SJCRH30 (cell line): ENCODE measurements at regions not wholly inside any gene's neighbourhood (a gene's known extent, or its start where the extent isn't known, plus 50 kb on each side); places are given as distances from the start of the nearest gene placed in this dataset.

Experiments used
- DNase-seq, 2 experiments: peaks; one replicate each; pipeline ENCODE4 v3.0.0-alpha.2; 2015 to 2020
- H3K27ac ChIP-seq: fragments of 250-450 bp; sonication (Bioruptor Pico); 2 replicates; pipeline ENCODE4 v1.5.1; 2020; ENCODE audit warnings: mild to moderate bottlenecking, moderate library complexity
- H3K27me3 ChIP-seq: fragments of 250-450 bp; sonication (Bioruptor Pico); 2 replicates; pipeline ENCODE4 v1.5.1; 2020; ENCODE audit warnings: mild to moderate bottlenecking, moderate library complexity
- H3K36me3 ChIP-seq: fragments of 250-450 bp; sonication (Bioruptor Pico); 2 replicates; pipeline ENCODE4 v1.5.1; 2020; ENCODE audit warnings: mild to moderate bottlenecking, moderate library complexity
- H3K4me1 ChIP-seq: fragments of 250-450 bp; sonication (Bioruptor Pico); 2 replicates; pipeline ENCODE4 v1.5.1; 2020; ENCODE audit warnings: mild to moderate bottlenecking, moderate library complexity
- H3K4me3 ChIP-seq: fragments of 250-450 bp; sonication (Bioruptor Pico); 2 replicates; pipeline ENCODE4 v1.5.1; 2020; ENCODE audit warnings: mild to moderate bottlenecking, moderate library complexity
- H3K9me3 ChIP-seq: fragments of 250-450 bp; sonication (Bioruptor Pico); replicated peaks from 2 replicates; pipeline ENCODE4 v1.5.1; 2020; ENCODE audit warnings: mild to moderate bottlenecking, moderate library complexity

GRCh38 chr12:113642672-113643071, 171.0 kb upstream of the LHX5 start:
- no peak overlapping the region for H3K27ac ChIP-seq
- peaks cover 4% of the 10 kb centered on the region; the same call in 1 of the 2 replicates for H3K27me3 ChIP-seq
- DNase-seq: no peak
- no peaks in the 10 kb centered on the region for H3K9me3 ChIP-seq
- H3K4me3 ChIP-seq: no peak overlapping the region
- H3K36me3 ChIP-seq: no peaks in the 10 kb centered on the region
- H3K4me1 ChIP-seq: no peaks in the 10 kb centered on the region

GRCh38 chr12:113642216-113642615, 170.5 kb upstream of the LHX5 start:
- Histone ChIP-seq H3K9me3 (no peaks in the 10 kb centered on the region), H3K4me1 (no peaks in the 10 kb centered on the region), H3K4me3 (no peak overlapping the region), H3K36me3 (no peaks in the 10 kb centered on the region), H3K27ac (no peak overlapping the region), H3K27me3 (peaks cover 4% of the 10 kb centered on the region; the same call in 1 of the 2 replicates)
- DNase-seq: no peak

GRCh38 chr12:113641426-113642030, 169.9 kb upstream of the LHX5 start:
- no peak for DNase-seq

GRCh38 chr12:113640837-113641236, 169.2 kb upstream of the LHX5 start:
- no peak overlapping the region for H3K4me3 ChIP-seq
- H3K27ac ChIP-seq: no peak overlapping the region
- no peak for DNase-seq
- no peaks in the 10 kb centered on the region for H3K9me3 ChIP-seq
- H3K27me3 ChIP-seq: peaks cover 4% of the 10 kb centered on the region; the same call in 1 of the 2 replicates
- no peaks in the 10 kb centered on the region for H3K4me1 ChIP-seq
- H3K36me3 ChIP-seq: no peaks in the 10 kb centered on the region

More at GRCh38 chr12:113641426-113642030, 169.9 kb upstream of the LHX5 start:
- no peaks in the 10 kb centered on the region for H3K4me1 ChIP-seq
- no peak overlapping the region for H3K4me3 ChIP-seq
- H3K27me3 ChIP-seq: peaks cover 4% of the 10 kb centered on the region; the same call in 1 of the 2 replicates
- H3K9me3 ChIP-seq: no peaks in the 10 kb centered on the region
- no peaks in the 10 kb centered on the region for H3K36me3 ChIP-seq
- no peak overlapping the region for H3K27ac ChIP-seq

GRCh38 chr12:113639474-113639873, 167.8 kb upstream of the LHX5 start:
- Histone ChIP-seq H3K27ac (no peak overlapping the region), H3K36me3 (no peaks in the 10 kb centered on the region), H3K9me3 (no peaks in the 10 kb centered on the region), H3K27me3 (0 out of 2 replicates have a peak, but pooled peaks cover under 1% of the 10 kb centered on the region), H3K4me1 (no peaks in the 10 kb centered on the region), H3K4me3 (no peak overlapping the region)
- no peak for DNase-seq

GRCh38 chr12:113638460-113638775, 166.7 kb upstream of the LHX5 start:
- Histone ChIP-seq H3K4me1 (no peaks in the 10 kb centered on the region), H3K27me3 (no peaks in the 10 kb centered on the region), H3K27ac (no peak overlapping the region), H3K4me3 (no peak overlapping the region), H3K36me3 (no peaks in the 10 kb centered on the region), H3K9me3 (no peaks in the 10 kb centered on the region)
- no peak for DNase-seq

GRCh38 chr12:113634982-113635381, 163.3 kb upstream of the LHX5 start:
- H3K4me3 ChIP-seq: no peak overlapping the region
- H3K27ac ChIP-seq: no peak overlapping the region
- no peaks in the 10 kb centered on the region for H3K4me1 ChIP-seq
- no peaks in the 10 kb centered on the region for H3K36me3 ChIP-seq
- DNase-seq: no peak
- H3K9me3 ChIP-seq: no peaks in the 10 kb centered on the region
- H3K27me3 ChIP-seq: no peaks in the 10 kb centered on the region

GRCh38 chr12:113634474-113634873, 162.8 kb upstream of the LHX5 start:
- H3K27me3 ChIP-seq: no peaks in the 10 kb centered on the region
- no peaks in the 10 kb centered on the region for H3K36me3 ChIP-seq
- H3K4me3 ChIP-seq: no peak overlapping the region
- H3K27ac ChIP-seq: no peak overlapping the region
- H3K9me3 ChIP-seq: no peaks in the 10 kb centered on the region
- no peaks in the 10 kb centered on the region for H3K4me1 ChIP-seq
- no peak for DNase-seq

- no peak overlapping the region for H3K4me3 ChIP-seq
- no peaks in the 10 kb centered on the region for H3K36me3 ChIP-seq
- DNase-seq: no peak
- no peaks in the 10 kb centered on the region for H3K27me3 ChIP-seq
- no peaks in the 10 kb centered on the region for H3K4me1 ChIP-seq
- H3K27ac ChIP-seq: no peak overlapping the region
- no peaks in the 10 kb centered on the region for H3K9me3 ChIP-seq
Measured at GRCh38 chr12:113633678-113634332, 162.1 kb upstream of the LHX5 start.

- Histone ChIP-seq H3K9me3 (no peaks in the 10 kb centered on the region), H3K27me3 (no peaks in the 10 kb centered on the region), H3K27ac (no peak overlapping the region), H3K4me3 (no peak overlapping the region), H3K36me3 (no peaks in the 10 kb centered on the region), H3K4me1 (no peaks in the 10 kb centered on the region)
- DNase-seq: no peak
Measured at GRCh38 chr12:113630625-113631024, 159.0 kb upstream of the LHX5 start.

- no peak for DNase-seq
- H3K36me3 ChIP-seq: no peaks in the 10 kb centered on the region
- H3K27me3 ChIP-seq: no peaks in the 10 kb centered on the region
- H3K4me3 ChIP-seq: no peak overlapping the region
- H3K4me1 ChIP-seq: no peaks in the 10 kb centered on the region
- H3K9me3 ChIP-seq: no peaks in the 10 kb centered on the region
- no peak overlapping the region for H3K27ac ChIP-seq
Measured at GRCh38 chr12:113625499-113625898, 153.8 kb upstream of the LHX5 start.

GRCh38 chr12:113622410-113622809, 150.7 kb upstream of the LHX5 start:
- Histone ChIP-seq H3K4me1 (no peaks in the 10 kb centered on the region), H3K27me3 (no peaks in the 10 kb centered on the region), H3K27ac (no peak overlapping the region), H3K36me3 (no peaks in the 10 kb centered on the region), H3K4me3 (no peak overlapping the region), H3K9me3 (no peaks in the 10 kb centered on the region)
- no peak for DNase-seq

- Histone ChIP-seq H3K27ac (no peak overlapping the region), H3K36me3 (no peaks in the 10 kb centered on the region), H3K9me3 (no peaks in the 10 kb centered on the region), H3K4me3 (no peak overlapping the region), H3K4me1 (no peaks in the 10 kb centered on the region), H3K27me3 (no peaks in the 10 kb centered on the region)
- no peak for DNase-seq
Measured at GRCh38 chr12:113620437-113620976, 148.8 kb upstream of the LHX5 start.

GRCh38 chr12:113619202-113619601, 147.5 kb upstream of the LHX5 start:
- H3K4me3 ChIP-seq: no peak overlapping the region
- no peak for DNase-seq
- no peaks in the 10 kb centered on the region for H3K36me3 ChIP-seq
- H3K9me3 ChIP-seq: no peaks in the 10 kb centered on the region
- no peaks in the 10 kb centered on the region for H3K4me1 ChIP-seq
- no peaks in the 10 kb centered on the region for H3K27me3 ChIP-seq
- H3K27ac ChIP-seq: no peak overlapping the region

- no peak overlapping the region for H3K27ac ChIP-seq
- DNase-seq: no peak
- H3K36me3 ChIP-seq: no peaks in the 10 kb centered on the region
- H3K9me3 ChIP-seq: no peaks in the 10 kb centered on the region
- no peaks in the 10 kb centered on the region for H3K4me1 ChIP-seq
- H3K4me3 ChIP-seq: no peak overlapping the region
- 0 out of 2 replicates have a peak, but pooled peaks cover 4% of the 10 kb centered on the region for H3K27me3 ChIP-seq
Measured at GRCh38 chr12:113613414-113613813, 141.7 kb upstream of the LHX5 start.

- Histone ChIP-seq H3K4me3 (no peak overlapping the region), H3K36me3 (no peaks in the 10 kb centered on the region), H3K27ac (no peak overlapping the region), H3K27me3 (0 out of 2 replicates have a peak, but pooled peaks cover 4% of the 10 kb centered on the region), H3K4me1 (no peaks in the 10 kb centered on the region), H3K9me3 (no peaks in the 10 kb centered on the region)
- DNase-seq: no peak
Measured at GRCh38 chr12:113612793-113613192, 141.1 kb upstream of the LHX5 start.
